ENCODE measurements at regions not wholly inside any gene's neighbourhood (a gene's known extent, or its start where the extent isn't known, plus 50 kb on each side); places are given as distances from the start of the nearest gene placed in this dataset.
A peak's percentile ranks its signal among the peaks of the same experiment; 100 is the strongest.

GRCh38 chr2:77642339-77642738, 120.2 kb upstream of the LRRTM4 start:
- H3T11ph ChIP-seq (ENCODE audit: low read length), result no peak overlapping the region
- H3K27ac Mint-ChIP-seq, result peak overlapping the region in 1 of 3 experiments; percentile 76; a peak in 1 of 7 replicates
- H3K9me3 ChIP-seq (ENCODE audit: control insufficient read depth, low read depth, low read length), result no peaks in the 10 kb centered on the region
- H2AFZ ChIP-seq (ENCODE audit: low read length), result no peak overlapping the region
- no peaks in the 10 kb centered on the region for H3K4me1 Mint-ChIP-seq
- no peaks in the 10 kb centered on the region for H3K4me1 ChIP-seq (ENCODE audit: insufficient read depth, low read length)
- no peaks in the 10 kb centered on the region; the same call in 1 of the 2 replicates for H3K27me3 Mint-ChIP-seq (ENCODE audit: low read depth)
- WGBS (ENCODE audit: extremely low coverage, insufficient read length, low lambda C conversion rate), result no CpG with 5 or more reads among the region's 1 CpG
- no peak overlapping the region for H2BK120ac ChIP-seq (ENCODE audit: low read depth, low read length, poor library complexity, severe bottlenecking)
- H2AK5ac ChIP-seq (ENCODE audit: insufficient read length, low read length), result no peak overlapping the region
- H2BK5ac ChIP-seq (ENCODE audit: insufficient read length, low read length), result no peak overlapping the region
- H3K4me2 ChIP-seq (ENCODE audit: insufficient read depth, insufficient read length, low read length), result no peak overlapping the region
- H2BK12ac ChIP-seq (ENCODE audit: insufficient read length, low read depth, low read length), result no peak overlapping the region
- no peaks in the 10 kb centered on the region for H3K79me1 ChIP-seq (ENCODE audit: insufficient read depth, low read depth, low read length, poor library complexity, severe bottlenecking)
- peaks cover 24 to 31% of the 10 kb centered on the region in 2 experiments for H3K9me3 Mint-ChIP-seq
- TF ChIP-seq, protein P1, sequence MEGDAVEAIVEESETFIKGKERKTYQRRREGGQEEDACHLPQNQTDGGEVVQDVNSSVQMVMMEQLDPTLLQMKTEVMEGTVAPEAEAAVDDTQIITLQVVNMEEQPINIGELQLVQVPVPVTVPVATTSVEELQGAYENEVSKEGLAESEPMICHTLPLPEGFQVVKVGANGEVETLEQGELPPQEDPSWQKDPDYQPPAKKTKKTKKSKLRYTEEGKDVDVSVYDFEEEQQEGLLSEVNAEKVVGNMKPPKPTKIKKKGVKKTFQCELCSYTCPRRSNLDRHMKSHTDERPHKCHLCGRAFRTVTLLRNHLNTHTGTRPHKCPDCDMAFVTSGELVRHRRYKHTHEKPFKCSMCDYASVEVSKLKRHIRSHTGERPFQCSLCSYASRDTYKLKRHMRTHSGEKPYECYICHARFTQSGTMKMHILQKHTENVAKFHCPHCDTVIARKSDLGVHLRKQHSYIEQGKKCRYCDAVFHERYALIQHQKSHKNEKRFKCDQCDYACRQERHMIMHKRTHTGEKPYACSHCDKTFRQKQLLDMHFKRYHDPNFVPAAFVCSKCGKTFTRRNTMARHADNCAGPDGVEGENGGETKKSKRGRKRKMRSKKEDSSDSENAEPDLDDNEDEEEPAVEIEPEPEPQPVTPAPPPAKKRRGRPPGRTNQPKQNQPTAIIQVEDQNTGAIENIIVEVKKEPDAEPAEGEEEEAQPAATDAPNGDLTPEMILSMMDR (conservative IDR thresholded peaks at IDR 0.05), result no peak
- H3K36me3 Mint-ChIP-seq (ENCODE audit: insufficient read depth in 1 of 3, low read depth in 3 of 3), result peaks cover 6 to 20% (median 11%) of the 10 kb centered on the region in 3 experiments; a peak in 6 of 7 replicates
- H4K8ac ChIP-seq (replicated peaks; ENCODE audit: insufficient read length, low read depth, low read length), result no peak overlapping the region
- no peaks in the 10 kb centered on the region for H3K79me2 ChIP-seq (ENCODE audit: insufficient read depth, low read length)
- H4K5ac ChIP-seq (ENCODE audit: insufficient read length, low read depth, low read length), result no peak overlapping the region
- H4K20me1 ChIP-seq (ENCODE audit: control insufficient read depth, insufficient read depth, insufficient read length), result no peaks in the 10 kb centered on the region
- H2BK15ac ChIP-seq (ENCODE audit: low read depth, low read length), result no peak overlapping the region
- no peak overlapping the region for H3K4ac ChIP-seq (ENCODE audit: low read depth, low read length)
- H3K9ac ChIP-seq (ENCODE audit: extremely low read depth, insufficient read length, low read length), result no peak overlapping the region
- no peak for DNase-seq
- H3K56ac ChIP-seq (ENCODE audit: insufficient read length, low read depth, low read length), result no peak overlapping the region
- H3K23me2 ChIP-seq (ENCODE audit: insufficient read length, low read depth, low read length, poor library complexity, severe bottlenecking), result no peaks in the 10 kb centered on the region
- H2BK20ac ChIP-seq (ENCODE audit: low read depth, low read length, poor library complexity, severe bottlenecking), result no peak overlapping the region
- H3K27ac ChIP-seq (ENCODE audit: insufficient read length, low read depth, low read length), result no peak overlapping the region
- H3K18ac ChIP-seq (ENCODE audit: insufficient read length, low read depth, low read length), result no peak overlapping the region
- no peak overlapping the region for H3K4me3 Mint-ChIP-seq
- no peak overlapping the region for H3K23ac ChIP-seq (ENCODE audit: insufficient read length, low read depth, low read length)
- no peaks in the 10 kb centered on the region for H3K27me3 ChIP-seq (ENCODE audit: insufficient read depth, low read length)
- no peak overlapping the region for H3K14ac ChIP-seq (ENCODE audit: insufficient read depth, low read length)
- H4K91ac ChIP-seq (ENCODE audit: insufficient read length, low read depth, low read length), result no peak overlapping the region

Data from H9 (cell line).